D721Med (cell line): ENCODE measurements at regions not wholly inside any gene's neighbourhood (a gene's known extent, or its start where the extent isn't known, plus 50 kb on each side); places are given as distances from the start of the nearest gene placed in this dataset.

ENCODE experiments used
- DNase-seq: peaks from one replicate; pipeline ENCODE4 v3.0.0; 2011; ENCODE audit warnings: low spot score; ENCODE audit not compliant: insufficient read length
- FAIRE-seq: peaks from 2 replicates; lab custom pipeline; 2011; peaks lifted over from hg19 to GRCh38; lab: Jason Lieb, UNC
- CTCF ChIP-seq: IDR thresholded peaks from 2 replicates; pipeline ENCODE4 v1.5.1; 2012; ENCODE audit warnings: mild to moderate bottlenecking, control low read depth; ENCODE audit not compliant: insufficient read depth; ENCODE audit errors: missing control alignments

GRCh38 chr4:153971899-153972298 is 183.0 kb upstream of the SFRP2 start:
- FAIRE-seq (no peak), DNase-seq (no peak)
- no peak for TF ChIP-seq CTCF

GRCh38 chr4:153970169-153970568 is 181.3 kb upstream of the SFRP2 start:
- TF ChIP-seq CTCF, result no peak
- DNase-seq (no peak), FAIRE-seq (no peak)

- DNase-seq, result no peak
- FAIRE-seq, result no peak
- TF ChIP-seq CTCF, result no peak
Observed at GRCh38 chr4:153969542-153969941, 180.7 kb upstream of the SFRP2 start.

- no peak for TF ChIP-seq CTCF
- no peak for FAIRE-seq
- DNase-seq, result no peak
Observed at GRCh38 chr4:153966641-153967040, 177.8 kb upstream of the SFRP2 start.

GRCh38 chr4:153963216-153963615 is 174.3 kb upstream of the SFRP2 start:
- DNase-seq (no peak), FAIRE-seq (no peak)
- no peak for TF ChIP-seq CTCF

- no peak for TF ChIP-seq CTCF
- no peak for FAIRE-seq
- DNase-seq, result no peak
Observed at GRCh38 chr4:153962311-153963039, 173.6 kb upstream of the SFRP2 start.

- no peak for FAIRE-seq
- no peak for DNase-seq
- TF ChIP-seq CTCF, result no peak
Observed at GRCh38 chr4:153955327-153955726, 166.4 kb upstream of the SFRP2 start.
